ENCODE measurements at regions not wholly inside any gene's neighbourhood (a gene's known extent, or its start where the extent isn't known, plus 50 kb on each side); places are given as distances from the start of the nearest gene placed in this dataset.
A peak's percentile ranks its signal among the peaks of the same experiment; 100 is the strongest.

DNA sequence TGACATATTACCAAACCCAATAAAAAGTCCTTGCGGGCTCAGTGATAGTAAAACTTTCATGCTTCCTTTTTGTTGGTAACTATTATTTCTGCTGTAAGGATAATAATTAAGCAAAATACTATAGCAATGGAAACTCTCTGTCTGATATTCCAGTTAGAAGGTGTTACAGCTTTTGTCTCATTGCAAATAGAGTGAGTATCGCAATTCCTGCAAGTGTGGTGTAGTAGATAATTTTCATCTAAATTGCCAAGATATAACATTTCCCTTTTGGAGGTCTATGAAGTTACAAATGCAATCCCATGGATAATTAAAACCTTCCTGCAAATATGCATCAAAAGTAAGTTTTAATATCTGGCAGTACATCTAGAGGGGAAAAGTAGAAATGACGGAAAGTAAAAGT lies 88.7 kb upstream of the CD93 start:
- Histone ChIP-seq H3K79me2 (ENCODE audit: control insufficient read depth, insufficient read depth, low read length) (no peaks in the 10 kb centered on the region), H3K4me3 (ENCODE audit: control insufficient read depth in 2 of 3, extremely low read depth in 1 of 3, insufficient read depth in 2 of 3, low read depth in 1 of 3, low read length in 3 of 3) (no peak overlapping the region), H3K27ac (ENCODE audit: control insufficient read depth, insufficient read depth, low read length) (no peak overlapping the region), H3K4me2 (ENCODE audit: control insufficient read depth, extremely low read depth, insufficient read depth, low read depth, low read length) (no peak overlapping the region), H3K4me1 (ENCODE audit: control insufficient read depth, extremely low read depth, insufficient read depth, low read length) (no peaks in the 10 kb centered on the region), H3K9me3 (ENCODE audit: control insufficient read depth, low read depth, low read length) (no peaks in the 10 kb centered on the region), H3K36me3 (ENCODE audit: control insufficient read depth in 2 of 2, extremely low read depth in 1 of 2, insufficient read depth in 2 of 2, low read length in 2 of 2) (no peaks in the 10 kb centered on the region), H2AFZ (ENCODE audit: control insufficient read depth, low read length) (no peak overlapping the region), H3K9me1 (ENCODE audit: control insufficient read depth, extremely low read depth, insufficient read depth, low read length) (no peaks in the 10 kb centered on the region), H3K9ac (ENCODE audit: control insufficient read depth, extremely low read depth, insufficient read depth, low read length) (no peak overlapping the region), H4K20me1 (ENCODE audit: control insufficient read depth, extremely low read depth, insufficient read depth, low read length) (no peaks in the 10 kb centered on the region), H3K27me3 (ENCODE audit: control insufficient read depth, extremely low read depth, insufficient read depth, low read length) (no peaks in the 10 kb centered on the region)
- FAIRE-seq = no peak
- dilution Hi-C loops (cut with MboI; ENCODE audit: extremely low pct_ligation_motif_present, low sequenced_read_pairs) = loop anchor here (25.0 kb wide), 1 partner anchor 138 kb away; the partner anchor contains the start of genes SSTR4 and THBD
- DNase-seq (ENCODE audit: low read depth, low spot score) = no peak
- TF ChIP-seq EZH2 (IDR thresholded peaks at IDR 0.05; ENCODE audit: low read length) = no peak
- TF ChIP-seq, protein P1, sequence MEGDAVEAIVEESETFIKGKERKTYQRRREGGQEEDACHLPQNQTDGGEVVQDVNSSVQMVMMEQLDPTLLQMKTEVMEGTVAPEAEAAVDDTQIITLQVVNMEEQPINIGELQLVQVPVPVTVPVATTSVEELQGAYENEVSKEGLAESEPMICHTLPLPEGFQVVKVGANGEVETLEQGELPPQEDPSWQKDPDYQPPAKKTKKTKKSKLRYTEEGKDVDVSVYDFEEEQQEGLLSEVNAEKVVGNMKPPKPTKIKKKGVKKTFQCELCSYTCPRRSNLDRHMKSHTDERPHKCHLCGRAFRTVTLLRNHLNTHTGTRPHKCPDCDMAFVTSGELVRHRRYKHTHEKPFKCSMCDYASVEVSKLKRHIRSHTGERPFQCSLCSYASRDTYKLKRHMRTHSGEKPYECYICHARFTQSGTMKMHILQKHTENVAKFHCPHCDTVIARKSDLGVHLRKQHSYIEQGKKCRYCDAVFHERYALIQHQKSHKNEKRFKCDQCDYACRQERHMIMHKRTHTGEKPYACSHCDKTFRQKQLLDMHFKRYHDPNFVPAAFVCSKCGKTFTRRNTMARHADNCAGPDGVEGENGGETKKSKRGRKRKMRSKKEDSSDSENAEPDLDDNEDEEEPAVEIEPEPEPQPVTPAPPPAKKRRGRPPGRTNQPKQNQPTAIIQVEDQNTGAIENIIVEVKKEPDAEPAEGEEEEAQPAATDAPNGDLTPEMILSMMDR (optimal IDR thresholded peaks at IDR 0.05 in 1 of 3, IDR thresholded peaks at IDR 0.05 in 1 of 3, conservative IDR thresholded peaks at IDR 0.05 in 1 of 3; ENCODE audit: extremely low read depth in 1 of 3, insufficient read depth in 2 of 3, low read length in 3 of 3) = no peak

DNA sequence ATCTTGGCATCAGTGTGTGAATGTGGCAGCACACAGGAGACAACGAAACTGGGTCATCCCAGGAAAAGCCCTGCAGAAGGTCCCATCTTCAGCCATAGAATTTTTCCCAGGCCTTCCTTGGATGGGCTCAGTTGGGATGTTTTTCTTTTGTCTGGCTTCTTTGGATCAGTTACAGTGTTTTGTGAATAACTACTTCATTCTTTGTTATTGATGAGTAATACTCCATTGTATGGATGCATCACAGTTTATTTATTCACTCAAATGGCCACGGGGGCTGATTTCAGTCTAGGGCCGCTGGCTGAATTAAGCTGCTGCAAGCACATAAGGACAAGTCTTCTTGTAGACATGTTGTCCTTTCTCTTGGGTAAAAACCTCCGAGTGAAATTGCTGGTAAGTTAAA lies 81.3 kb upstream of the CD93 start:
- no peak for DNase-seq (ENCODE audit: low read depth, low spot score)

More for the DNA sequence above, 81.3 kb upstream of the CD93 start:
- Histone ChIP-seq H3K36me3 (ENCODE audit: control insufficient read depth in 2 of 2, extremely low read depth in 1 of 2, insufficient read depth in 2 of 2, low read length in 2 of 2) (no peaks in the 10 kb centered on the region), H3K9me1 (ENCODE audit: control insufficient read depth, extremely low read depth, insufficient read depth, low read length) (no peaks in the 10 kb centered on the region), H3K9ac (ENCODE audit: control insufficient read depth, extremely low read depth, insufficient read depth, low read length) (no peak overlapping the region), H3K27me3 (ENCODE audit: control insufficient read depth, extremely low read depth, insufficient read depth, low read length) (no peaks in the 10 kb centered on the region), H3K79me2 (ENCODE audit: control insufficient read depth, insufficient read depth, low read length) (no peaks in the 10 kb centered on the region), H3K4me1 (ENCODE audit: control insufficient read depth, extremely low read depth, insufficient read depth, low read length) (peaks cover 4% of the 10 kb centered on the region), H3K4me2 (ENCODE audit: control insufficient read depth, extremely low read depth, insufficient read depth, low read depth, low read length) (no peak overlapping the region), H3K27ac (ENCODE audit: control insufficient read depth, insufficient read depth, low read length) (no peak overlapping the region), H2AFZ (ENCODE audit: control insufficient read depth, low read length) (no peak overlapping the region), H4K20me1 (ENCODE audit: control insufficient read depth, extremely low read depth, insufficient read depth, low read length) (no peaks in the 10 kb centered on the region), H3K9me3 (ENCODE audit: control insufficient read depth, low read depth, low read length) (no peaks in the 10 kb centered on the region), H3K4me3 (ENCODE audit: control insufficient read depth in 2 of 3, extremely low read depth in 1 of 3, insufficient read depth in 2 of 3, low read depth in 1 of 3, low read length in 3 of 3) (no peak overlapping the region)
- peak; percentile 49 for FAIRE-seq
- TF ChIP-seq, protein P1 (optimal IDR thresholded peaks at IDR 0.05 in 1 of 3, IDR thresholded peaks at IDR 0.05 in 1 of 3, conservative IDR thresholded peaks at IDR 0.05 in 1 of 3; ENCODE audit: extremely low read depth in 1 of 3, insufficient read depth in 2 of 3, low read length in 3 of 3) = no peak
- no peak for TF ChIP-seq EZH2 (IDR thresholded peaks at IDR 0.05; ENCODE audit: low read length)
- dilution Hi-C loops (cut with MboI; ENCODE audit: extremely low pct_ligation_motif_present, low sequenced_read_pairs) = no loop called here

All from keratinocyte (primary cell).